Skeletal muscle satellite cell (primary cell): ENCODE measurements at regions not wholly inside any gene's neighbourhood (a gene's known extent, or its start where the extent isn't known, plus 50 kb on each side); places are given as distances from the start of the nearest gene placed in this dataset.
A peak's percentile ranks its signal among the peaks of the same experiment; 100 is the strongest.
"Not testable (repeated sequence)": the region's sequence is repeated elsewhere in the genome, so short reads cannot be mapped to it uniquely, and the experiment has no call there.

ENCODE experiments used
- H3K27me3 ChIP-seq: 2 replicates; pipeline ENCODE4 v1.7.0; 2013; ENCODE audit warnings: low read length; ENCODE audit not compliant: control insufficient read depth, insufficient read depth
- H3K36me3 ChIP-seq: 2 replicates; pipeline ENCODE4 v1.7.0; 2013; ENCODE audit warnings: mild to moderate bottlenecking, control low read depth, low read length; ENCODE audit not compliant: insufficient read depth
- H3K4me1 ChIP-seq: 2 replicates; pipeline ENCODE4 v1.7.0; 2013; ENCODE audit warnings: low read length; ENCODE audit not compliant: control insufficient read depth, insufficient read depth
- H3K4me2 ChIP-seq: 2 replicates; pipeline ENCODE4 v1.7.0; 2013; ENCODE audit warnings: mild to moderate bottlenecking, low read length
- H3K4me3 ChIP-seq: 2 replicates; pipeline ENCODE4 v1.7.0; 2013; ENCODE audit warnings: low read length
- H3K9ac ChIP-seq: 2 replicates; pipeline ENCODE4 v1.7.0; 2013; ENCODE audit warnings: mild to moderate bottlenecking, low read depth, low read length, moderate library complexity
- H3K9me3 ChIP-seq: replicated peaks from 2 replicates; pipeline ENCODE4 v1.7.0; 2013; ENCODE audit warnings: mild to moderate bottlenecking, control low read depth, low read length

DNA sequence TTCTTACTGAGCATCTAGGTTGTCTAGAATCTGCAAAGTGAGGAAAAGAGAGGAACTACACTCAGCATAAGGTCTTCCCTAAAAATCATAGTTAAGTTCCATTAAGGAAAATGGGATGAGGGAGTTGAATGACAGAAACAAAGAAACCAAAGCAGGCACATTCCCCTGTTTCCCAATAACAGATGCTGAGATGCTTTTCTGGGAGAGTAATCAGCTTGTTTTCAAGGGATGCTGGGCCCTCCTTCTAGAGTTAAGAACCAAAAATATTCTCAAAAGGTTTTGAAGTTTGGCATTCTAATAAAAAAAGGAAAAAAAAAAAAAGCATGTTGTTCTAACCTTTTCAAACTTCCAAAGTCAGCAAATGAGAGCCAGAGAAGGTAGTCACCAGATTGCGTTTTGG lies 105.2 kb upstream of the ZNF648 start:
- Histone ChIP-seq H3K9ac (no peak overlapping the region), H3K36me3 (no peaks in the 10 kb centered on the region), H3K4me2 (no peak overlapping the region), H3K9me3 (no peaks in the 10 kb centered on the region), H3K27me3 (no peaks in the 10 kb centered on the region), H3K4me3 (no peak overlapping the region), H3K4me1 (peaks cover 12% of the 10 kb centered on the region)

DNA sequence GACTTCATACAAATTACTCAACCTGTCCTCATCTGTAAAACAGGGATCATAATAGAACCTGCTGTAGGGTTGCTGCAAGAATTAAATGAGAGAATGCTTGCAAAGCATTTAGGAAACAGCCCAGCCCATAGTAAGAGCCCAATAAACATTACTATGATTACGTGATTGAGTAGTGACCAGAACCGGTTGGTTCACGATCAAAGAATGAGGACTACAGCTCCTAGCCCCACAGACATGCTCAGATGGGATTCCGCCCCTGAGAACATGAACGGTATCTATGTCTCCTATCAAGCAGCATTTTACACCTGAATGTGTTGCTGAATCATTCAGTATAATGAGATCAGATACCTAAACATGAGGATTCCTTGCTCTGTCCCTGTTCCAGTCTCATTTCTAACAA lies 104.8 kb upstream of the ZNF648 start:
- H3K4me3 ChIP-seq: no peak overlapping the region
- H3K27me3 ChIP-seq: no peaks in the 10 kb centered on the region
- H3K9me3 ChIP-seq: no peaks in the 10 kb centered on the region
- no peak overlapping the region for H3K4me2 ChIP-seq
- H3K9ac ChIP-seq: no peak overlapping the region
- H3K4me1 ChIP-seq: peaks cover 12% of the 10 kb centered on the region
- no peaks in the 10 kb centered on the region for H3K36me3 ChIP-seq

DNA sequence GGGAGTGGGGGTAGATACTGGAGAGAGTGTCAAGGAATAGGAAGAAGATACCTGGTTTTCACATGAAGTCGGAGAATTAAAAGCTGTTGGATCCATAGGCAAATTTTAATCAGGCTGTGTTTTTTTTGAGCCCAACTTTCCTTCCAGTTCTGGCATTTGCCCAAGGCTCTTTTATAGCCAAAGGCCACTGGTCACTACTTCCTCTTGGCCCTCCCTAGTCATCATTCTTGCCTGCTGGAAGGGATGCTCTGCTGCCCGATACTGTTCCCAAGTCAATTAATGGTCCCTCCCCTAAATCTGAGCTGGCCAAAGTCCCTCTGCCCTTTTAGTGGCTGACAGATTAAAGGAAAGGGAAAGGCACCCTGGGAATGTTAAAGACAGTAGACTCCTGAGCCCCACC lies 102.8 kb upstream of the ZNF648 start:
- Histone ChIP-seq H3K36me3 (no peaks in the 10 kb centered on the region), H3K4me2 (no peak overlapping the region), H3K27me3 (no peaks in the 10 kb centered on the region), H3K4me3 (no peak overlapping the region), H3K9ac (no peak overlapping the region), H3K9me3 (peaks cover 4% of the 10 kb centered on the region), H3K4me1 (peaks cover 12% of the 10 kb centered on the region)

DNA sequence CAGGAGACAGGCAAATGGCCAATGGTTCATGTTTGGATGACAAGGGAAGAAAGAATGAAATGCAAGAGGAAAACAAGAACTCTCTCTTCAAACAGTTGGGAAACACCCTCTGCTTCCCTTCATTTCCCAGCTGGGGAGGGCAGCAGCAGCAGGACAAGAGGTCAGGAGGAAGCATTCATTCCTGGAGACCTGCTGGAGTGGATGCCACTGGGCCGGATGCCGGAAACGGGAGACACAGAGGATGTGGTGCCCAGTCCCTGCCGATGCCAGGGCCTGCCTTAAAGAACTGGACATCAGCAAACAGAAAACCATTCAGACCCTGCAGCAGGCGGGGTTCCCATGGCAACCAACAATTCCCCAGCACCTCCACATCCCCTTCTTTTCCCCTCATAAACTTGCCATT lies 102.3 kb upstream of the ZNF648 start:
- Histone ChIP-seq H3K27me3 (no peaks in the 10 kb centered on the region), H3K4me2 (peak overlapping the region; percentile 11), H3K4me1 (peaks cover 12% of the 10 kb centered on the region), H3K9me3 (peaks cover 4% of the 10 kb centered on the region), H3K36me3 (no peaks in the 10 kb centered on the region), H3K4me3 (no peak overlapping the region), H3K9ac (no peak overlapping the region)

DNA sequence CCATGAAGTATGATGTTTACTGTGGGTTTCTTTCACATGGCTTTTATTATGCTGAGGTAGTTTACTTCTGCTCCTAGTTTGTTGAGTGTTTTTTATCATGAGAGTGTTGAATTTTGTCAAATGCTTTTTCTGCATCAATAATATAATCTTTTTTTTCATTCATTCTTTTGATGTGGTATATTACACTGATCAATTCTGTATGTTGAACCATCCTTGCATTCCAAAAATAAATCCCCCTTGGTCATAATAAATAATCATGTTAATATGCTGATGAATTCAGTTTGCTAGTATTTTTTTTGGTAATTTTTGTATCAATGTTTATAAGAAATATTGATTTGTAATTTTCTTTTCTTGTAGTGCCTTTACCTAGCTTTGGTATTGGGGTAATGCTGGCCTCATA lies 97.9 kb upstream of the ZNF648 start:
- Histone ChIP-seq H3K9ac (no peak overlapping the region), H3K9me3 (peaks cover 4% of the 10 kb centered on the region), H3K27me3 (no peaks in the 10 kb centered on the region), H3K4me3 (no peak overlapping the region), H3K4me2 (no peak overlapping the region), H3K4me1 (peaks cover 12% of the 10 kb centered on the region), H3K36me3 (no peaks in the 10 kb centered on the region)

DNA sequence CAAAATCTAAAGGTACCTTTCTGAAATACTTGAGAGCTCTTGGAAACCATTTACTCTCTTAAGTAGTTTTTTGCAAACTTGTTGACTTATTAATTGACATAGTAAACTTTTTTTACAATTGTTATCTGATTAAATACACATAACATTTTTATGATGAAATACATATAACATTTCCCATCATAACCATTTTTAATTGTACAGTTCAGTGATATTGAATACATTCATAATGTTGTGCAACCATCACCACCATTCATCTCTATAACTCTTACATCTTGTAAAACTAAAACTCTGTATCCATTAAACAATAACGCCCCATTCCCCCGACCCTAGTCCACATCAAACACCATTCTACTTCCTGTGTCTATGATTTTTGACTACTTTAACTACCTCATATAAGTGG lies 95.7 kb upstream of the ZNF648 start:
- Histone ChIP-seq H3K36me3 (no peaks in the 10 kb centered on the region), H3K27me3 (no peaks in the 10 kb centered on the region), H3K4me2 (no peak overlapping the region), H3K4me3 (no peak overlapping the region), H3K9ac (no peak overlapping the region), H3K4me1 (no peaks in the 10 kb centered on the region), H3K9me3 (peaks cover 4% of the 10 kb centered on the region)

DNA sequence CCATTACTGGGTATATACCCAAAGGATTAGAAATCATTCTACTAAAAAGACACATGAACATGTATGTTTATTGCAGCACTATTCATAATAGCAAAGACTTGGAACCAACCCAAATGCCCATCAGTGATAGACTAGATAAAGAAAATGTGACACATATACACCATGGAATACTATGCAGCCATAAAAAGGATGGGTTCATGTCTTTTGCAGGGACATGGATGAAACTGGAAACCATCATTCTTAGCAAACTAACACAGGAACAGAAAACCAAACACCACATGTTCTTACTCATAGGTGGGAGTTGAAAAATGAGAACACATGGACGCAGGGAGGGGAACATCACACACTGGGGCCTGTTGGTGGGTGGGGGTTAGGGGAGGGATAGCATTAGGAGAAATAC lies 92.9 kb upstream of the ZNF648 start:
- H3K36me3 ChIP-seq, H3K9ac ChIP-seq, H3K4me3 ChIP-seq, H3K9me3 ChIP-seq, H3K4me1 ChIP-seq, H3K4me2 ChIP-seq, H3K27me3 ChIP-seq: not testable (repeated sequence)

DNA sequence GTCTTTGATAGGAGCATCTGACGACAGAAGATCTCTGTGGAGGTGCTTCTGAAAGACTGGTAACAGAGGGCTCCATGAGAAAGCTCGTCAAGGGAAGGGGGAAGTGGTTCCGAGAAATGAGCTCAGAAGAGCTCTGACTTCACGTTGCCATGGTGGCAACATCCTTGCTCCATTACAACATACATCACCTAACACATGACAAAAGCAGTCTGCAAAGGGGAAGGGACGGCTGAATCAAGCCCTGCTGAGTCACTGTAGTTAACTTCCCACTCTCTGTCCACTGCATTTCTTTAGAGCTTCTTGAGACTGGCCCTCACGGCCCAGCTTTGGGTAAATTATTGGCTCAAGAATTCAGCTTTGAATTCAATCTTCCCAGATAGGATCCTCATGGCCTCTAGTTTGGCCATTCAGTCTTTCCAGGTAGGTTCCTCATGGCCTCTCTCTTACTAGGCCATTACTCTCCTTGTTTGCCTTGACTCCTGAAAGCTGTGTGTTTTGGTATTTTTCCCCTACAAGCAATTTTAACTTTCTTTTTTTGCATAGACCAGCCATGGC lies 88.0 kb upstream of the ZNF648 start:
- H3K27me3 ChIP-seq: no peaks in the 10 kb centered on the region

DNA sequence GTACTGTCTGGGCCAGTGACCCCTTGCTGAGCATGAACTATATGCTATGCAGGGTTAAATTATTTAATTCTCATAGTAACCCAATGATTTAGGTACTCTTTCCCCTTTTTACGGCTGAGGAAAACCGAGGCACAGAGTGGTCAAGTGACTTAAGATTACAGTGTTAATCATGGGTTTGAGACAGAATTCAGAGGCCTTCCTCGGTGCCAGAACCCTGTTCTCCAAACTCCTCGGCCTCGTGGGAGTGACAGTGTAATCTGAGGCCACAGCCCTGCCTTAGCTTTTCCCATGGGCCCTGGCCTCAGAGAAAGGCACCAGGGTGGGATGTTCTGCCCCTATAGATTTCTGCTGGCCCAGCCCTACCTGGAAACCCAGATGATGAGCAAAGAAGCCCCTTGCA lies 86.4 kb upstream of the ZNF648 start:
- no peak overlapping the region for H3K4me2 ChIP-seq
- H3K4me3 ChIP-seq: no peak overlapping the region
- H3K9ac ChIP-seq: no peak overlapping the region
- no peaks in the 10 kb centered on the region for H3K27me3 ChIP-seq
- no peaks in the 10 kb centered on the region for H3K36me3 ChIP-seq
- H3K9me3 ChIP-seq: no peaks in the 10 kb centered on the region
- H3K4me1 ChIP-seq: peaks cover 26% of the 10 kb centered on the region

More for the DNA sequence above, 88.0 kb upstream of the ZNF648 start:
- H3K4me2 ChIP-seq: no peak overlapping the region
- H3K36me3 ChIP-seq: no peaks in the 10 kb centered on the region
- peaks cover 12% of the 10 kb centered on the region for H3K4me1 ChIP-seq
- H3K4me3 ChIP-seq: no peak overlapping the region
- no peak overlapping the region for H3K9ac ChIP-seq
- H3K9me3 ChIP-seq: no peaks in the 10 kb centered on the region

DNA sequence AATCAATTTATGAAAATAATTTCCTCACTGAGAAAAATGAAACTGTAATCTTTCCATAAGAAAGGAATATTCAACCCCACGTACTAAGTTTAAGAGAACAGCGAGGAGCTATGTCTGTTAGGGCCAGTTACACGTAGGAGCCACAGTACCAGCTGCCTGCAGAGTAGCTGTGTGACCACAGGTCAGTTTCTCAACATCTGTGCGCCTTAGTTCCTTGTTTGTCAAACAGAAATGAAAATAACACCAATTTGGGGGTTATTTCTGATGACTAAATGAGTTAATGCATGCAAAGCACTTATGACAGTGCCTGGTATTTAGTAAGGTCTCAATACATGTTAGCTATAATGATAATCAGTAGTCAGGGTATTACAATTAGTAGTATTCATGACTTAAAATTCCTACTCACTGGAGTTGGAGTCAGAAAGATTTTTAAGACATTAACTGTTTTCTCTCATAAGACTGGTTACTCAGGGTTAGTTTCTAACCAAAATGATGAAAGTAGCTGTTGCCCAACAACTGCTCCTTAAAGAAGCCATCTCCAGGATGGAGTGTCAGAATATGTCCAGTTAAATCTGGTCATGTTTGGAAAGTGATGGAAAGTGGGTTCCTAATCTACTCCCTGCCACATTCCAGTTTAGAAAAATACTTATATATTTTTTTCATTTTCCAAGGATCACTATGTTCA lies 85.8 kb upstream of the ZNF648 start:
- Histone ChIP-seq H3K9ac (no peak overlapping the region), H3K4me1 (peaks cover 26% of the 10 kb centered on the region)

DNA sequence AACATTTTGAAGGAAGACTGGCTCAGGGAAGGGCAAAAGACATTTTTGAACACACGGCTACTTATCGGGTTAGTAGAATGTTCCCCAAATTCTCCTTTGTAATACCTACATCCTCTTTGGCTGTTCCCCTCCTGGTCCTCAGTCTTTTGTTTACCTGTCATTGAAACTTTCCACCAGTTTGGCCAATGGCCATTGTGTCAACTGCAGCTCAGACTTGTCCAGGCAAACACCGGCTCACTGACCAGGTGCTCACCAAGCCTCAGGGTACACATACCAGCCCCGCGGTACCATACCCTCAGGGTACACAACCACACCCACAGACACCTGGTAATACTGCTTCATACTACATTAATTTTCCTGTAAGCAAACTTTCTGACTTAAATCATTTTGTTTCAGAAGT lies 84.8 kb upstream of the ZNF648 start:
- Histone ChIP-seq H3K9me3 (no peaks in the 10 kb centered on the region), H3K27me3 (no peaks in the 10 kb centered on the region), H3K36me3 (no peaks in the 10 kb centered on the region), H3K4me1 (peaks cover 26% of the 10 kb centered on the region), H3K4me2 (no peak overlapping the region), H3K4me3 (no peak overlapping the region), H3K9ac (no peak overlapping the region)

More for the DNA sequence above, 85.8 kb upstream of the ZNF648 start:
- no peaks in the 10 kb centered on the region for H3K27me3 ChIP-seq
- no peak overlapping the region for H3K4me2 ChIP-seq
- H3K9me3 ChIP-seq: no peaks in the 10 kb centered on the region
- H3K4me3 ChIP-seq: no peak overlapping the region
- H3K36me3 ChIP-seq: no peaks in the 10 kb centered on the region

DNA sequence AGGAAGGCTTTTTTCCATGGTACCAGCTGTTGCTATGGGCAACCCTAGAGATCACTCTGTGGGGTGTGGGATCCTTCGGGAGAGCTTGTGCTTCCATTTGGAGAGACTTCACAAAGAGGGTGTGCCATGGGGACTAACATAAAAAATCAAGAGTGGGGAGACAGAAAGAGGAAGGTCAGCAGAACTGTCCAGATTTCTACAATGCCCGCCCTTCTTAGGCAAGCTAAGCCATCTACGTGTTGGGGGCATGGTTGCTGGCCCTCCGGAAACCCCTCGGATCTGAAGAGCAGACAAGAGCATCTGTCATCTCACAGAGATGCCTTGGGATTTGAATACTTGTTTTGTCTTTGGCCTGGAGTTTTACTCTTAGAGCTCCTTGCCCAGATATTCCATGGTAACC lies 83.9 kb upstream of the ZNF648 start:
- Histone ChIP-seq H3K27me3 (peaks cover 7% of the 10 kb centered on the region), H3K4me3 (no peak overlapping the region), H3K36me3 (no peaks in the 10 kb centered on the region), H3K4me2 (no peak overlapping the region), H3K9me3 (no peaks in the 10 kb centered on the region), H3K9ac (no peak overlapping the region), H3K4me1 (peaks cover 26% of the 10 kb centered on the region)
